GM21423 (cell line): ENCODE measurements at regions not wholly inside any gene's neighbourhood (a gene's known extent, or its start where the extent isn't known, plus 50 kb on each side); places are given as distances from the start of the nearest gene placed in this dataset.
A peak's percentile ranks its signal among the peaks of the same experiment; 100 is the strongest.
"Not testable (repeated sequence)": the region's sequence is repeated elsewhere in the genome, so short reads cannot be mapped to it uniquely, and the experiment has no call there.

Source experiments
- ATAC-seq: cut with Tn5 transposase; IDR thresholded peaks from one replicate; pipeline ENCODE4 v1.9.1; 2021; ENCODE audit warnings: mild to moderate bottlenecking, moderate library complexity; ENCODE audit not compliant: unreplicated experiment

GRCh38 chr6:27593861-27594260 is 121.0 kb upstream of the ZNF184 start:
- no peak for ATAC-seq

GRCh38 chr6:27593200-27593818 is 120.4 kb upstream of the ZNF184 start:
- no peak for ATAC-seq

GRCh38 chr6:27592481-27593199 is 119.7 kb upstream of the ZNF184 start:
- peak; percentile 83 for ATAC-seq

DNA sequence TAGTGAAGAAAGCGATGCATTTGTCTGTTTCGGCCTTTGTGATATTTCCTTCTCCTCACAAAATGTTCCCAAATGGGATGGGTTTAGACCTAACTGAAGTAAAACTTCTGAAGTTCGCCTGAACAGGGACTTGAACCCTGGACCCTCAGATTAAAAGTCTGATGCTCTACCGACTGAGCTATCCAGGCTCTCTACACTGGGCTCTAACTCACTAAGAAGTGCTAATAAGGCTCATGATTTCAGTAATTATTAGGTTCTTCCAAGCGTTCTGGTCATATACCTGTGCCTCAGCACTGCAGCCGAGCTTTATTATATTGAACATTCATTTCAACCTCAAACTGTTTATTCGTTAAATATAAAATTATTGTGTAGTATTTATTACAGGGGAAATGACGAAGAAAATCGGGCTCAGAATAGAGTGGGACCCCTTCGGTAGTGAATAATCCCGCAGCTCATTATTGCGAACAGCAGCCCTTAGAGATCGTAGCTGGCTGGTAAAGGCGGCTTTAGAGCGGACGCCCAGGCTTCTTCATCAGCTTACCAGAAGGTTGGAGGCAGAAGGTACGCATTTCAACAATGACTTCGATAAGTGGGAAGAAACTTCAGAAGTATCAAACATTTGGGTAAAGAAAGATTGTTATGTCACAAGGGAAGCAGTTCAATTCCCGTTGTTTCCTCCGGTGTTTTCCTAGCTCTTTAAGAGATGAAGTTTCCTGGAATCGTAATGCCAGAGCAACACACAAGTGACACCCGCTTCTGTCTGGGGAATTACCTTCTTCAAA is 119.0 kb upstream of the ZNF184 start:
- ATAC-seq = no peak

DNA sequence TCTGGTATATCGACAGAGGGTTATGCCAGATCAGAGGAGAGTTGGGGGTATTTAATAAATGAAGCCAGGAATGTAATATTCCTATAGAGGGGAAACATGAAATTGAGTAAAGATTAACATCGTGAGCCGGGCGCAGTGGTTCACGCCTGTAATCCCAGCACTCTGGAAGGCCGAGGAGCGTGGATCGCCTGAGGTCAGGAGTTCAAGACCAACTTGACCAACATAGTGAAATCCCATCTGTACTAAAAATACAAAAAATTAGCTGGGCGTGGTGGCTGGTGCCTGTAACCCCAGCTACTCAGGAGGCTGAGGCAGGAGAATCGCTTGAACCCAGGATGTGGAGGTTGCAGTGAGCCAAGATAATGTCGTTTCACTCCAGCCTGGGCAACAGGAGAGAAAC is 112.4 kb upstream of the ZNF184 start:
- ATAC-seq = not testable (repeated sequence)

- ATAC-seq = no peak
Measured at GRCh38 chr6:27584326-27584725, 111.4 kb upstream of the ZNF184 start.

- ATAC-seq = no peak
Measured at GRCh38 chr6:27582928-27583725, 110.2 kb upstream of the ZNF184 start.

DNA sequence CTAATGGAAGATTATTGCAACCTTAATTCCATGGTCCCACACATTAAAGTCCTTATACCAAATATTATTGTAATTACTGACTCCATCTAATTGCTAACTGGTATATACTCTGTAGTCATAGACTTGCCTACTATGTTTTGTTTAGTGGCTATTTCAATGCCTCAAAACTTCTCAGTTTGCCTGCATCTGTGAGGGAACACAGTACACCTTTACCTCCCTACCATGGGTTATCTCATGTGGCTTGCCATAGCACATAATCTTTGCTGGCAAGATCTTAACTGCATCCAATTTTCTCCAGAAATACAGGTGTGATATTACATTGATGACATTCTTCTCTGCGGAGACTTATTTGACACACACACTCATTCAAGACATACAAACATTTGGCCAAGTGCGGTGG is 107.1 kb upstream of the ZNF184 start:
- ATAC-seq = no peak

- no peak for ATAC-seq
Measured at GRCh38 chr6:27577922-27578321, 105.0 kb upstream of the ZNF184 start.

GRCh38 chr6:27575594-27576361 is 102.9 kb upstream of the ZNF184 start:
- no peak for ATAC-seq

- ATAC-seq = no peak
Measured at GRCh38 chr6:27568226-27568897, 95.5 kb upstream of the ZNF184 start.

DNA sequence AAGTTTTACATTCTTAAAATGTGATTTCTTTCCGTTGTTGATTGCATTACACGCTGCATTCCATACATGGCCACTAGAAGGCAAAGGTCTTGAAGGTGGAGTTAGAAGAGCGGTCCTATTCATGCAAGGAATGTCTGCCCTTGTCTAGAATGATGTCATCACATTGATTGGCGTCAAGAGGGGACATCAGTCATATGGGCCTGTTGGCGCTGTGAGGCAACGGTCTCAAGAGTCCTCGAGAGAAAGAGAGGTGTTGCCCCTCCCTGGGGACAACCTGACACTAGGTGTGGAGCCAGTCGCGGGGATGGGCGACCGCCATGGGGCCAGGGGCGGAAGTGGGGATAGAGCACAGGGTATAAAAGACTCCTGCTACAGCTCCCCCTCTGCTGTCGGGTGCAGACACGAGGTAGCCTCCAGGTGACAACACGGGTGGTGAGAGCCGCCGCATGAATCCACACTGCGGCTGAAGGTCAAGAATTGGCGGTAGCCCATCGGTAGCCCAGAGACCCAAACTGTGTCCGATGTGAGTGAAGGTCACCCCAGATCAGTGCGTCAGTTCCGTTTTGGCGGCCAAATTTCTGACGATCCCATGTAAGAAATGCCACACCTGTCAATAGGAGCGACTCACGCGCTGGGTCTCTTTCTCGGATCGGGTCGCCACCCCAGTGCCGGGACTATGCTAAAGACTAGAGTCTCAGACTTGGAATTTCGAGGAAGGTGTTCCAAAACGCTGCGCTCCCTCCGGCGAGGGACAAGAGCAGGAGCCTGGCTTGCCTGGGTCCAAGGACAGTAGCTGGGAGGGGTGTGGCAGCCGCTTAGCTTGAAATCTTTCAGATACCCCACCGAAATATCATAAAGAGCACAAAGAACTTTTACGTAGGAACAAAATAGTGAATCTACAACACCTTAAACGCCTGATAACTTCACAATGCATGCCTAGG is 93.2 kb upstream of the ZNF184 start:
- no peak for ATAC-seq

- ATAC-seq = no peak
Measured at GRCh38 chr6:27562027-27562410, 89.1 kb upstream of the ZNF184 start.

GRCh38 chr6:27558028-27558724 is 85.3 kb upstream of the ZNF184 start:
- no peak for ATAC-seq

DNA sequence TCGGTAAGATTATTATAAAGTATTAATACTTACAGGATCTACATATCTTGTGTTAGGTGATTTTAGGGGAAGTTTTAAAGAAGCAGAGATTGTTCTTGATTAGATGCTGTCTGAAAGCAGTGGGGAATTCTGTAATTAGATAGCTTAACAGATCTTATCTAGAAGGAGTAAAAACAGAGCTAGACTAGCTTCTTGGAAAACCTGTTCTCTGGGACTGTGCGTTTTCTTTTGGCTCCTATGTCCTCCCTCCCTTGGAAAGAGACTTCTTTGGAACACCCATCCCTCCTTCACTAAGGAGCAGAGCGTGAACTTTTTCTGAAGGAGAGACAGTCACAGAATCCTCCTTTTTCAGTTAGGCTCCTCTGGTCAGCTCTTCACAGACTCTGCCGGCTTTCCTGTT is 83.5 kb upstream of the ZNF184 start:
- no peak for ATAC-seq

DNA sequence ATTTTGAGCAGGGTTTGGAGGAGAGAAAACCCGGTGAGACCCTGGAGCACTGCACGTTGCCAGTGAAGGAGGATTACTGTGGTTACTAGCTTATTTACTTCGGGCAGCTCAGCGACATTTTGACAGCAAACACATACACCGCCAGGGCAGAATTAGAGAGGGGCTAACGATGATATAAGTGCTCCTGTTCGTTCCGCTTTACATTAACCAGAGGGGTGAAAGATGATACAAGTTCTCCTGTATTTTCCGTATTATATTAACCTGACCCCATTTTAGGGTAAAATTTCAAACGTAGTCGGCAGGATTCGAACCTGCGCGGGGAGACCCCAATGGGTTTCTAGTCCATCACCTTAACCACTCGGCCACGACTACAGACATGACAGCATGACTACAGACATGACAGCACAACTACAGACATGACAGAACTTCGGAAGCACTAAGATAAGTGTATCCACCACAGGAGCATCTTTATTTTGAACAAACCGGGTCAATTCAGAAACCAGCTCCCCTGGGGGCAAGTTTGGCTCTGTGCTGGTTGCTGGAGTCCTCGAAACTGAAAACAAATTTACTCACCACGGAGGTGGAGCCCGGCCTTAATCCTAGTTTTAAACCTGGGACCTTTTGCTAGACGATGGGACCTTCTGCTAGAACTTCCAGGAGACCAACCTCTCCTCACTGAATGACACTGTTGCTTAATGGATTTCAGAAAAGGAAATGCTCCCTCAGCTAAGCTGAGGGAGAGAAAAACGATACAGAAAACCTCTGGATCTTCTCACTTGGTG is 80.4 kb upstream of the ZNF184 start:
- peak; percentile 51 for ATAC-seq

- no peak for ATAC-seq
Measured at GRCh38 chr6:27551607-27552006, 78.7 kb upstream of the ZNF184 start.
